ENCODE measurements at regions not wholly inside any gene's neighbourhood (a gene's known extent, or its start where the extent isn't known, plus 50 kb on each side); places are given as distances from the start of the nearest gene placed in this dataset.

- no peak for DNase-seq (ENCODE audit: low spot score)
- in situ Hi-C loops (cut with MboI; ENCODE audit: low pct_unique_long_range_greater_than_20kb, low sequenced_read_pairs, unreplicated experiment), result no loop called here
- no peak for TF ChIP-seq CTCF (IDR thresholded peaks at IDR 0.05; ENCODE audit: extremely low read depth, insufficient read depth, missing control alignments)
Measured at GRCh38 chr9:82613498-82613897, 449.4 kb downstream of the RASEF start.

GRCh38 chr9:82616545-82616944, 446.4 kb downstream of the RASEF start:
- in situ Hi-C loops (cut with MboI; ENCODE audit: low pct_unique_long_range_greater_than_20kb, low sequenced_read_pairs, unreplicated experiment), result no loop called here
- no peak for TF ChIP-seq CTCF (IDR thresholded peaks at IDR 0.05; ENCODE audit: extremely low read depth, insufficient read depth, missing control alignments)

GRCh38 chr9:82621447-82621846, 441.5 kb downstream of the RASEF start:
- TF ChIP-seq CTCF (IDR thresholded peaks at IDR 0.05; ENCODE audit: extremely low read depth, insufficient read depth, missing control alignments), result no peak
- no peak for DNase-seq (ENCODE audit: low spot score)
- in situ Hi-C loops (cut with MboI; ENCODE audit: low pct_unique_long_range_greater_than_20kb, low sequenced_read_pairs, unreplicated experiment), result no loop called here

More at GRCh38 chr9:82616545-82616944, 446.4 kb downstream of the RASEF start:
- no peak for DNase-seq (ENCODE audit: low spot score)

DNA sequence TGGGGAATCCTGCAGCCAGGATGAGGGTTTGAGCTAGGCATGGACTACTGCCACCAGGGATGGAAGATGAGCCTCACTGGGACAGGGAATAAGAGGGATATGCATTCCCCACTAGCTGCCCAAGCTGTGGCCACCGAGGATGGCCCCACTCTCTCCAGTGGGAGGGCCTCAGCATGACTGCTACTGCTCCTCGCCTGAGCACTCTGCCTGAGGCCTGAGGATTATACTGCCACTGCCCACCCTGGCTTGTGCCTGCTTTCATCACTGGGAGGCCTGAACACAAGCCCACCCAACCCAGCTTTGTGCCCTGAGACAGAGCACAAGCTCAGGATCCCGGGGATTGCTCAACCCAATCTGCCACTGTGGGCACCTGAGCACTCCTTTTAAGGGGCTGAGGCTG, 425.6 kb downstream of the RASEF start:
- in situ Hi-C loops (cut with MboI; ENCODE audit: low pct_unique_long_range_greater_than_20kb, low sequenced_read_pairs, unreplicated experiment), result no loop called here
- no peak for TF ChIP-seq CTCF (IDR thresholded peaks at IDR 0.05; ENCODE audit: extremely low read depth, insufficient read depth, missing control alignments)

GRCh38 chr9:82645600-82645999, 417.3 kb downstream of the RASEF start:
- no peak for TF ChIP-seq CTCF (IDR thresholded peaks at IDR 0.05; ENCODE audit: extremely low read depth, insufficient read depth, missing control alignments)

More for the DNA sequence above, 425.6 kb downstream of the RASEF start:
- no peak for DNase-seq (ENCODE audit: low spot score)

DNA sequence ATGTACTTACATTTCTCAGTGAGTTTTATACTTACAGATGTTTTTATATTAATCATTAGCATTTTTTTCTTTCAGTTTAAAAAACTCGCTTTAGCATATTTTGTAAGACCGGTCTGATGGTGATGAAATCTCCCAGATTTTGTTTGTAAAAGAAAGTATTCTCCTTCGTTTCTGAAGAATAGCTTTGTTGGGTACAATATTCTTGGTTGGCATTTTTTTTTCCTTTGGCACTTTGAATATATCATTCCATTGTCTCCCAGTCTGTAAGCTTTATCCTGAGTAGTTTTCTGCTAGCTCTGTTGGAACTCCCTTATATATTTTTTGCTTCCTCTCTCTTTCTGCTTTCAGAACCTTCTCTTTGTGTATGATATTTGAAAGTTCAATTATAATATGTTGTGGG, 412.6 kb downstream of the RASEF start:
- no peak for TF ChIP-seq CTCF (IDR thresholded peaks at IDR 0.05; ENCODE audit: extremely low read depth, insufficient read depth, missing control alignments)
- in situ Hi-C loops (cut with MboI; ENCODE audit: low pct_unique_long_range_greater_than_20kb, low sequenced_read_pairs, unreplicated experiment), result no loop called here
- no peak for DNase-seq (ENCODE audit: low spot score)

More at GRCh38 chr9:82645600-82645999, 417.3 kb downstream of the RASEF start:
- in situ Hi-C loops (cut with MboI; ENCODE audit: low pct_unique_long_range_greater_than_20kb, low sequenced_read_pairs, unreplicated experiment), result no loop called here
- no peak for DNase-seq (ENCODE audit: low spot score)

- in situ Hi-C loops (cut with MboI; ENCODE audit: low pct_unique_long_range_greater_than_20kb, low sequenced_read_pairs, unreplicated experiment), result no loop called here
- DNase-seq (ENCODE audit: low spot score), result no peak
- no peak for TF ChIP-seq CTCF (IDR thresholded peaks at IDR 0.05; ENCODE audit: extremely low read depth, insufficient read depth, missing control alignments)
Measured at GRCh38 chr9:82651474-82651873, 411.5 kb downstream of the RASEF start.

Data from GM13977 (cell line).